Calu3 (cell line): ENCODE measurements at regions not wholly inside any gene's neighbourhood (a gene's known extent, or its start where the extent isn't known, plus 50 kb on each side); places are given as distances from the start of the nearest gene placed in this dataset.

Source experiments
- BruUV-seq: library from RNA; stranded (reverse); fragments of 400-500 nt; replicated peaks from 2 replicates; lab custom pipeline; 2021; lab: Mats Ljungman, UMichigan
- CTCF ChIA-PET: fragments of 300-600 bp; sonication (Branson Sonifier 250); formaldehyde crosslinking; loops from one replicate; lab custom pipeline; 2022; ENCODE audit warnings: antibody characterized with exemption; lab: Charles Lee
- DNase-seq: peaks from one replicate; pipeline ENCODE4 v3.0.0; 2022
- H3K27ac Mint-ChIP-seq: one replicate; pipeline ENCODE4 v1.8.0; 2022; ENCODE audit warnings: mixed read lengths; ENCODE audit not compliant: unreplicated experiment
- H3K27me3 Mint-ChIP-seq: one replicate; pipeline ENCODE4 v1.8.0; 2022; ENCODE audit warnings: mixed read lengths; ENCODE audit not compliant: unreplicated experiment
- H3K36me3 Mint-ChIP-seq: one replicate; pipeline ENCODE4 v1.8.0; 2022; ENCODE audit warnings: mild to moderate bottlenecking, moderate library complexity, mixed read lengths; ENCODE audit not compliant: insufficient read depth, unreplicated experiment
- H3K4me1 Mint-ChIP-seq: one replicate; pipeline ENCODE4 v1.8.0; 2022; ENCODE audit warnings: mild to moderate bottlenecking, low read depth, mixed read lengths; ENCODE audit not compliant: unreplicated experiment
- H3K4me3 Mint-ChIP-seq: one replicate; pipeline ENCODE4 v1.8.0; 2022; ENCODE audit warnings: mild to moderate bottlenecking, low read depth, moderate library complexity, mixed read lengths; ENCODE audit not compliant: unreplicated experiment
- H3K9me3 Mint-ChIP-seq: one replicate; pipeline ENCODE4 v1.8.0; 2022; ENCODE audit warnings: low read depth, mixed read lengths; ENCODE audit not compliant: unreplicated experiment
- intact Hi-C: fragments of 100-400 bp; cut with micrococcal nuclease; formaldehyde crosslinking; loops from one replicate; pipeline ENCODE4 v1.10.0; 2022; ENCODE audit not compliant: unreplicated experiment
- TF ChIP-seq, protein P1 (sequence below): fragments of 200-600 bp; IDR thresholded peaks from one replicate; pipeline ENCODE4 v1.8.0; 2022; ENCODE audit warnings: antibody characterized with exemption; ENCODE audit not compliant: unreplicated experiment

GRCh38 chr9:14480526-14480925 lies 166.6 kb upstream of the NFIB start:
- TF ChIP-seq, protein P1, sequence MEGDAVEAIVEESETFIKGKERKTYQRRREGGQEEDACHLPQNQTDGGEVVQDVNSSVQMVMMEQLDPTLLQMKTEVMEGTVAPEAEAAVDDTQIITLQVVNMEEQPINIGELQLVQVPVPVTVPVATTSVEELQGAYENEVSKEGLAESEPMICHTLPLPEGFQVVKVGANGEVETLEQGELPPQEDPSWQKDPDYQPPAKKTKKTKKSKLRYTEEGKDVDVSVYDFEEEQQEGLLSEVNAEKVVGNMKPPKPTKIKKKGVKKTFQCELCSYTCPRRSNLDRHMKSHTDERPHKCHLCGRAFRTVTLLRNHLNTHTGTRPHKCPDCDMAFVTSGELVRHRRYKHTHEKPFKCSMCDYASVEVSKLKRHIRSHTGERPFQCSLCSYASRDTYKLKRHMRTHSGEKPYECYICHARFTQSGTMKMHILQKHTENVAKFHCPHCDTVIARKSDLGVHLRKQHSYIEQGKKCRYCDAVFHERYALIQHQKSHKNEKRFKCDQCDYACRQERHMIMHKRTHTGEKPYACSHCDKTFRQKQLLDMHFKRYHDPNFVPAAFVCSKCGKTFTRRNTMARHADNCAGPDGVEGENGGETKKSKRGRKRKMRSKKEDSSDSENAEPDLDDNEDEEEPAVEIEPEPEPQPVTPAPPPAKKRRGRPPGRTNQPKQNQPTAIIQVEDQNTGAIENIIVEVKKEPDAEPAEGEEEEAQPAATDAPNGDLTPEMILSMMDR, result no peak
- peaks cover 10% of the 10 kb centered on the region for H3K4me1 Mint-ChIP-seq
- CTCF ChIA-PET, result interaction anchor here (0.6 kb wide), 1 partner anchor 562 kb away, joined by 3 read pairs; no protein-coding TSS in a partner anchor
- H3K9me3 Mint-ChIP-seq, result no peaks in the 10 kb centered on the region
- H3K27me3 Mint-ChIP-seq, result peaks cover 6% of the 10 kb centered on the region
- no peak for DNase-seq
- no TSS peak for BruUV-seq
- intact Hi-C loops, result no loop called here
- no peaks in the 10 kb centered on the region for H3K36me3 Mint-ChIP-seq
- H3K4me3 Mint-ChIP-seq, result no peak overlapping the region
- no peak overlapping the region for H3K27ac Mint-ChIP-seq

DNA sequence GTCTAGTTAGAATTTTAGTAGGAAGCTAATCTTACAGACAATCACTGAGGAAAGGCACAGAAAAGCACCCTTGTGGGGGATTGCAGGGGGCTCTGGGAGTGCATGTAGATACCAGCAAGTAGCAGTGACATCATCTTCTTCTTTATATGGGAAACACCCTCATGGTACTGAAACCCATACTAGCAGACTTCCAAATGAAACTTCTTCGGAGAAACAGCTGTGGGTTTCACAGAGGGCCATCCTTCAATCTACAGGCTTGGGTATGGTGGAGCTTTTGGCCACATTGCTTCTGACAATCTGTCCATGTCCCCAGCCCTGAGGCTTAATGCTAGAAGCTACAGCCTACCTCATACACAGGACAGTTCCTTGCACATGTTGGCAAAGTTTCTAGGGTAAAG lies 165.2 kb upstream of the NFIB start:
- CTCF ChIA-PET, result no interaction called here
- Mint-ChIP-seq H3K27ac (no peak overlapping the region), H3K4me3 (no peak overlapping the region), H3K4me1 (peaks cover 10% of the 10 kb centered on the region), H3K9me3 (no peaks in the 10 kb centered on the region), H3K27me3 (peaks cover 13% of the 10 kb centered on the region), H3K36me3 (no peaks in the 10 kb centered on the region)
- TF ChIP-seq, protein P1, result no peak
- intact Hi-C loops, result no loop called here
- no peak for DNase-seq
- no TSS peak for BruUV-seq

GRCh38 chr9:14478175-14479162 lies 164.5 kb upstream of the NFIB start:
- intact Hi-C loops, result no loop called here
- peaks cover 10% of the 10 kb centered on the region for H3K4me1 Mint-ChIP-seq
- BruUV-seq, result no TSS peak
- H3K4me3 Mint-ChIP-seq, result no peak overlapping the region
- no peaks in the 10 kb centered on the region for H3K9me3 Mint-ChIP-seq
- CTCF ChIA-PET, result no interaction called here
- peaks cover 13% of the 10 kb centered on the region for H3K27me3 Mint-ChIP-seq
- no peak overlapping the region for H3K27ac Mint-ChIP-seq
- H3K36me3 Mint-ChIP-seq, result no peaks in the 10 kb centered on the region
- TF ChIP-seq, protein P1, result no peak
- no peak for DNase-seq

DNA sequence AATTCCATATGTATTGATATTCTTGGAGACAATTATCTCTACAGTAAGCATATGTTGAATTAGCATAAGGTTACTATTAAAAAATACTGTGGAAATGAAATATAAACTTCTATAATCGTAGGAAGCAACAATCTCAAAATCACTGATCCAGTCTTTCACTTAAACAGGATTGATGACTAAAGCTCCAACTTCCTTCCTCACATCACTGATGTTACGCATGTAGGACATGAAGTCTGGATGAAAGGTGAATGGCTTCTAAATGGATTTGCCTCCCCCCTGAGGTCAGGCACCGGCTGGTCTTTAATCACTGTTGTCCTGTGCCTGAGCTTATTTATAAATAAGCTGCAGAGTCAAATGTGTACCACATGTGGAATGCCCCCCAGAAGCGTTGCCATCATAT lies 157.1 kb upstream of the NFIB start:
- H3K9me3 Mint-ChIP-seq, result no peaks in the 10 kb centered on the region
- intact Hi-C loops, result no loop called here
- TF ChIP-seq, protein P1, result no peak
- H3K27me3 Mint-ChIP-seq, result peaks cover 48% of the 10 kb centered on the region
- H3K4me1 Mint-ChIP-seq, result peaks cover 12% of the 10 kb centered on the region
- no peak overlapping the region for H3K4me3 Mint-ChIP-seq
- CTCF ChIA-PET, result no interaction called here
- DNase-seq, result no peak
- no peaks in the 10 kb centered on the region for H3K36me3 Mint-ChIP-seq
- no TSS peak for BruUV-seq
- H3K27ac Mint-ChIP-seq, result no peak overlapping the region
